ENCODE measurements at regions not wholly inside any gene's neighbourhood (a gene's known extent, or its start where the extent isn't known, plus 50 kb on each side); places are given as distances from the start of the nearest gene placed in this dataset.
A peak's percentile ranks its signal among the peaks of the same experiment; 100 is the strongest.

DNA sequence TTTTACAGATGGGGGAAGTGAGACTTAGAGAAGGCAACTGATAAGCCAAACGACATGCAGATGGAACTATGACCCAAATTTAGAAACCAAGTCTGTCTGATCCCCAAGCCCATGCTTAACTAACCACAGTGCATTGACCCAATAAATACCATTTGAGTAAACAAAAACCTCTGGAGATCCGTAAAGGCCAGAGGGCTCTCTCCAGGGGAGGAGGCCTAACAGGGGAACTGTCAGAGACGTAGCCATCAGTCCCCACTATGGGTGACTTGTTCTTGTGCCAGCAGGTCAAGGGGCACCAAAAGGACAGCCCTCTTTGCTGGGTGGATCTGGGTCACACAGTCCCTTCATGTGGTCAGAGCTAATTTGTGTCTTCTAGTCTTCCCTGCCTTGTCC lies 420.2 kb downstream of the BCOR start:
- Histone ChIP-seq H3K36me3 (ENCODE audit: control insufficient read depth, insufficient read depth, low read length) (no peaks in the 10 kb centered on the region), H3K9me3 (ENCODE audit: control insufficient read depth, insufficient read depth, low read length) (no peaks in the 10 kb centered on the region), H3K27me3 (ENCODE audit: control insufficient read depth, insufficient read depth, low read length) (no peaks in the 10 kb centered on the region), H3K4me1 (ENCODE audit: control insufficient read depth, insufficient read depth, low read length) (peaks cover 3% of the 10 kb centered on the region), H3K9ac (ENCODE audit: low read depth, low read length) (no peak overlapping the region), H3K4me3 (ENCODE audit: low read depth, low read length) (no peak overlapping the region)

DNA sequence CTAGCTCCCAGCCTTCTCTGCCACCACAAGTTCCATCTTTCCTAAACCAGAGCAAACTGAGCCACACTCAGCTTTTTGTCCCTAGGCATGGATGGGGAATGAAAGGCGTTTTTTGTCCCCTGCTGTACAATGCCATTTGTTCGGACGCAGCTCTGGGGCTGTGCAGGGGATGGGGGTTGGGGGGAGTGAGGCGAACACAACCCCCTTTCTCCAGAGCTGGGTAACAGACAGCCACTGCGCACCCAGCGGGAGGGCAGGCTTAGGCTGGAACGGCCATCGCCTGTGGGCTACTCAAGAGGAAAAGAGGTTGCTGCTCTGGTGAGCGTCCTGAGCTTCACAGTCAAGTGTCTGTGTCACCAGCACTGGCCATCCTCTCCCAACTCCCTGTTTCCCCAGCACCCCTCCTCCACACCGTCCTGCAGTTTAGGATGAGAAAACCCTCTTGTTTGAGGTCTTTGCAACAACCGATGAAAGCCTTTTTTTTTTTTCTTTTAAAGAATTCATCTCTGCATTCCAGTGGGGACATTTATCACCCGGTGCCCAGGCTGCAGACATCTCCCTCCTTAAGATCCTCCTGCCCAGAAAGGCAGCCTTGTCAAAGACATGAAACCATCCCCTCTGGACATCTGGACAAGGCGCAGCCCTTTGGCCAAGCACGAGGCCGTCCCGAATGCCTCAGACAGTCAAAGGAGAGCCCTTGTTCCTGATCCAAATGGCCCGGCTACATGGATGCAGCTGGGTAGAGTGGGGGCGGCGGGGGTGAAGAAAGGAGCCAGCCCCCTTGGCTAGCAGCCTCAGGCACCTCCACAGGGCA lies 419.6 kb downstream of the BCOR start:
- no peak overlapping the region for H3K9ac ChIP-seq (ENCODE audit: low read depth, low read length)

GRCh38 chrX:39678914-39679313 lies 418.8 kb downstream of the BCOR start:
- Histone ChIP-seq H3K4me1 (ENCODE audit: control insufficient read depth, insufficient read depth, low read length) (peaks cover 3% of the 10 kb centered on the region), H3K36me3 (ENCODE audit: control insufficient read depth, insufficient read depth, low read length) (no peaks in the 10 kb centered on the region), H3K4me3 (ENCODE audit: low read depth, low read length) (no peak overlapping the region), H3K27me3 (ENCODE audit: control insufficient read depth, insufficient read depth, low read length) (no peaks in the 10 kb centered on the region), H3K9ac (ENCODE audit: low read depth, low read length) (no peak overlapping the region), H3K9me3 (ENCODE audit: control insufficient read depth, insufficient read depth, low read length) (peaks cover 3% of the 10 kb centered on the region)

More for the DNA sequence above, 419.6 kb downstream of the BCOR start:
- Histone ChIP-seq H3K27me3 (ENCODE audit: control insufficient read depth, insufficient read depth, low read length) (no peaks in the 10 kb centered on the region), H3K4me1 (ENCODE audit: control insufficient read depth, insufficient read depth, low read length) (peaks cover 3% of the 10 kb centered on the region), H3K36me3 (ENCODE audit: control insufficient read depth, insufficient read depth, low read length) (no peaks in the 10 kb centered on the region), H3K4me3 (ENCODE audit: low read depth, low read length) (no peak overlapping the region), H3K9me3 (ENCODE audit: control insufficient read depth, insufficient read depth, low read length) (peaks cover 3% of the 10 kb centered on the region)

DNA sequence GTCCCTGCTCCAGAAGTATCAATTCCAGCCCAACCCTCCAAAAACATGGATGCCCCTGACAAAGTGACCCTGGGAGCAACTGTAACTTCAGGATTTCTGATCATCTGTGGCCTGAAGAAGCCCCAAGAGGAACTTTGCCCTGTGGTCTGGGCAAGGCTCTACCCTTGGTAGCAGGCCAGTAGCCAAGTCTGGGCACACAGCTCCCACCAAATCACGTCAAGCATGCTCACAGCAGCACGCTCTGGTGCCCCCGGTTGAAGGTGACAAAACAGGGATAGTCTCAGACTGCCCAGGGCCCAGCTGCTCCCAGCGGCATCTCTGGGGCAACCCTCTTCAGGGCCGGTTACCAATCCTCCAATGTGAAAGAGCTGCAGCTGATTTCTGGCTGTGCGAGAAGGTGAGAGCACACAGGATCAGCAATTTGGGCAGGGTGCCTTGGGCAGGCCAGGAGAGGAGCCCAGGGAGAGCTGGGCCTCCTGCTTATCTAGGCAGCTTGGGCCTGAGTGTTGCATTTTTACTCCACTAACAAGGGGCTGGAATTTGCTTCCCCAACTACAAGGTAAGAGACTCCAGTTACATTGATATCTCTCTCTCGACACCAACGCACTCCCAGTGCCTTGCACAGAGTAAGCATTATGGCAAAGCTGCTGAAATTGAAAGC lies 418.1 kb downstream of the BCOR start:
- H3K9me3 ChIP-seq (ENCODE audit: control insufficient read depth, insufficient read depth, low read length) = peaks cover 3% of the 10 kb centered on the region
- H3K9ac ChIP-seq (ENCODE audit: low read depth, low read length) = no peak overlapping the region
- H3K4me3 ChIP-seq (ENCODE audit: low read depth, low read length) = no peak overlapping the region
- no peaks in the 10 kb centered on the region for H3K36me3 ChIP-seq (ENCODE audit: control insufficient read depth, insufficient read depth, low read length)
- H3K4me1 ChIP-seq (ENCODE audit: control insufficient read depth, insufficient read depth, low read length) = peaks cover 3% of the 10 kb centered on the region
- no peaks in the 10 kb centered on the region for H3K27me3 ChIP-seq (ENCODE audit: control insufficient read depth, insufficient read depth, low read length)

- H3K36me3 ChIP-seq (ENCODE audit: control insufficient read depth, insufficient read depth, low read length) = no peaks in the 10 kb centered on the region
- peaks cover 7% of the 10 kb centered on the region for H3K27me3 ChIP-seq (ENCODE audit: control insufficient read depth, insufficient read depth, low read length)
- no peak overlapping the region for H3K9ac ChIP-seq (ENCODE audit: low read depth, low read length)
- H3K4me3 ChIP-seq (ENCODE audit: low read depth, low read length) = no peak overlapping the region
- H3K4me1 ChIP-seq (ENCODE audit: control insufficient read depth, insufficient read depth, low read length) = peaks cover 3% of the 10 kb centered on the region
- peaks cover 3% of the 10 kb centered on the region for H3K9me3 ChIP-seq (ENCODE audit: control insufficient read depth, insufficient read depth, low read length)
Measured at GRCh38 chrX:39681885-39682284, 415.9 kb downstream of the BCOR start.

GRCh38 chrX:39682778-39683177 lies 415.0 kb downstream of the BCOR start:
- no peak overlapping the region for H3K4me3 ChIP-seq (ENCODE audit: low read depth, low read length)
- peaks cover 3% of the 10 kb centered on the region for H3K9me3 ChIP-seq (ENCODE audit: control insufficient read depth, insufficient read depth, low read length)
- peaks cover 10% of the 10 kb centered on the region for H3K27me3 ChIP-seq (ENCODE audit: control insufficient read depth, insufficient read depth, low read length)
- H3K4me1 ChIP-seq (ENCODE audit: control insufficient read depth, insufficient read depth, low read length) = peaks cover 4% of the 10 kb centered on the region
- no peak overlapping the region for H3K9ac ChIP-seq (ENCODE audit: low read depth, low read length)
- no peaks in the 10 kb centered on the region for H3K36me3 ChIP-seq (ENCODE audit: control insufficient read depth, insufficient read depth, low read length)

- no peak overlapping the region for H3K9ac ChIP-seq (ENCODE audit: low read depth, low read length)
- no peaks in the 10 kb centered on the region for H3K36me3 ChIP-seq (ENCODE audit: control insufficient read depth, insufficient read depth, low read length)
- peaks cover 20% of the 10 kb centered on the region for H3K4me1 ChIP-seq (ENCODE audit: control insufficient read depth, insufficient read depth, low read length)
- H3K9me3 ChIP-seq (ENCODE audit: control insufficient read depth, insufficient read depth, low read length) = no peaks in the 10 kb centered on the region
- H3K4me3 ChIP-seq (ENCODE audit: low read depth, low read length) = peak overlapping the region; percentile 41
- peaks cover 17% of the 10 kb centered on the region for H3K27me3 ChIP-seq (ENCODE audit: control insufficient read depth, insufficient read depth, low read length)
Measured at GRCh38 chrX:39688219-39688575, 409.6 kb downstream of the BCOR start.

GRCh38 chrX:39688576-39689375 lies 409.0 kb downstream of the BCOR start:
- no peaks in the 10 kb centered on the region for H3K9me3 ChIP-seq (ENCODE audit: control insufficient read depth, insufficient read depth, low read length)
- peak overlapping the region; percentile 61 for H3K4me3 ChIP-seq (ENCODE audit: low read depth, low read length)
- H3K4me1 ChIP-seq (ENCODE audit: control insufficient read depth, insufficient read depth, low read length) = peaks cover 21% of the 10 kb centered on the region
- no peaks in the 10 kb centered on the region for H3K36me3 ChIP-seq (ENCODE audit: control insufficient read depth, insufficient read depth, low read length)
- peaks cover 17% of the 10 kb centered on the region for H3K27me3 ChIP-seq (ENCODE audit: control insufficient read depth, insufficient read depth, low read length)
- H3K9ac ChIP-seq (ENCODE audit: low read depth, low read length) = peak overlapping the region; percentile 24

DNA sequence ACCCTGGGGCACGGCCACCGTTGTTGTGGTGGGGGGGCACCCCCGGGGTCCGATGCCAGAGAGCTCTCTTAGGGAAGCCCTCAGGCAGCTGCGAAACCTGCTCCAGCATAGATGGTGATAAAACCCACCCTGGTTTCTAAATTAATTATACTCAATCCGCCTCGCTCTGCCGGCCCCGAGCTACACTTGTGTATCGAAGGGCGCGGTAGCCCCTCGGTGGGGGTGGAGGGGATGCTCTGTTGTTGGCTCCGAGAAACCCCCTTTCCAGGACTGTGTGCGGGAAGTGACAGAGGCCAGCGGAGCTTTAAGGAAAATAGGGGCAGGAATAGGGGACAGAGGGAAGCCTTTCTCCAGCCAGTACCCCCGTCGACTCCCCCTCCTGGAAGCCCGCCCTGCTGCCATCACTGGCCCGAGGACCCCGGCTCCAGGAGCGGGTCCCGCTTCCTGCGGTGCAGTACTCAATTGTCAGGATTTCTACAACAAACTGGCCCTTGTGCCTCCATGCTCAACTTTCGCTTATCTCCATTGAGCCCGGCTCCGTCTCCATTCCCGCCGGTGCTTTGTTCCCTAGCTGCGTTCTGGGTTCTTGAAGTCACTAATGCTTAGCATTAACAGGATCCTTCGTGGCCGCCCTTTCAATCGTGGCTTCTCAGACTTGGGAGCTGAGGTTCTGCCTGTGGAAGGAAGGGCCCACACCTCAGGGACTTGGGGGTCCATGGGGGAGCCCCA lies 408.2 kb downstream of the BCOR start:
- H3K27me3 ChIP-seq (ENCODE audit: control insufficient read depth, insufficient read depth, low read length) = peaks cover 17% of the 10 kb centered on the region
- no peaks in the 10 kb centered on the region for H3K36me3 ChIP-seq (ENCODE audit: control insufficient read depth, insufficient read depth, low read length)
- H3K4me1 ChIP-seq (ENCODE audit: control insufficient read depth, insufficient read depth, low read length) = peaks cover 21% of the 10 kb centered on the region
- peak overlapping the region; percentile 24 for H3K9ac ChIP-seq (ENCODE audit: low read depth, low read length)
- peak overlapping the region; percentile 61 for H3K4me3 ChIP-seq (ENCODE audit: low read depth, low read length)
- H3K9me3 ChIP-seq (ENCODE audit: control insufficient read depth, insufficient read depth, low read length) = no peaks in the 10 kb centered on the region

DNA sequence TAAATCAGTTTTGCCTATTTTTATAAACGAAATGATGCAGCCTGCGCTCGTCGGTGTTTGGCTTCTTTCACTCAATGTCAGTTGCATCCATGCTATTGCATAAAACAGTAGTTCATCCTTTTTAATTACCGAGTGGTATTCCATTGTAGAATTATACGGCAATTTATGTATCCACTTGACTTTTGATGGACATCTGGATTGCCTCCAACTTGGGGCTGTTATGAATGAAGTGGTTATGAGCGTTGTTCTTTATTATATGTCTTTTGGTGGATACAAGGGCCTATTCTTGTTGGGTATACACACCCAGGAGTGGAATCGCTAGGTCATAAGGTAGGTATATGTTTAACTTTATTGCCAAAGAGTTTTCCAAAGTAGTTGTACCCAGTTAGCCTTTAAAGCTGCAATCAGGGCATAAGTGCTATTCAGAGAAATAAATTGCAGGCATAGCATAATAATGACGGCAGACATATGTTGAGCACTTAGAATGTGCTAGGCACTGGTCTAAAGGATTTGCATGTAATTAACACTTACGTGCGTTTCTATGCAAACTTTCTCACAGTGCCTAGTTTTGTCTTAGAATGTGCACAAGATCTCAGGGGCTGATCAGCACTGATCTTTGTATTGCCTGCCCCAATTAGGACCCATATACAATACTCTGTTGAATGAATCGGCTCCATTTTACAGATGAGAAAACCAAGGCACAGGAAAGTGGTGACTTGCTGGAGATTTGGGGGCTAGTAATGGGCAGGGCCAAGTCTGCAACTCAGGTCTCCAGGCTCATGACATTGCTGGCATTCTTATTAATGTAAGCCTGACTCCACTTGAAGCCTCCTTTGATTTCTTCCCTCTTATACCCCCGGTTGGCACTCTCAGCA lies 407.0 kb downstream of the BCOR start:
- Histone ChIP-seq H3K27me3 (ENCODE audit: control insufficient read depth, insufficient read depth, low read length) (peaks cover 17% of the 10 kb centered on the region), H3K9ac (ENCODE audit: low read depth, low read length) (no peak overlapping the region), H3K4me3 (ENCODE audit: low read depth, low read length) (no peak overlapping the region), H3K36me3 (ENCODE audit: control insufficient read depth, insufficient read depth, low read length) (no peaks in the 10 kb centered on the region), H3K9me3 (ENCODE audit: control insufficient read depth, insufficient read depth, low read length) (no peaks in the 10 kb centered on the region), H3K4me1 (ENCODE audit: control insufficient read depth, insufficient read depth, low read length) (peaks cover 21% of the 10 kb centered on the region)
